Kidney capillary endothelial cell (primary cell): ENCODE measurements at regions not wholly inside any gene's neighbourhood (a gene's known extent, or its start where the extent isn't known, plus 50 kb on each side); places are given as distances from the start of the nearest gene placed in this dataset.
"Not testable (repeated sequence)": the region's sequence is repeated elsewhere in the genome, so short reads cannot be mapped to it uniquely, and the experiment has no call there.

Source experiments
- DNase-seq: peaks from one replicate; pipeline ENCODE4 v3.0.0-alpha.2; 2018; ENCODE audit warnings: low spot score

- DNase-seq, result no peak
Measured at GRCh38 chr2:150266931-150267330, 220.5 kb downstream of the RND3 start.

- no peak for DNase-seq
Measured at GRCh38 chr2:150264442-150264841, 223.0 kb downstream of the RND3 start.

GRCh38 chr2:150261691-150262090 lies 225.8 kb downstream of the RND3 start:
- no peak for DNase-seq

GRCh38 chr2:150260636-150261035 lies 226.8 kb downstream of the RND3 start:
- no peak for DNase-seq

- DNase-seq, result no peak
Measured at GRCh38 chr2:150259746-150260145, 227.7 kb downstream of the RND3 start.

GRCh38 chr2:150258781-150259307 lies 228.6 kb downstream of the RND3 start:
- no peak for DNase-seq

- DNase-seq, result no peak
Measured at GRCh38 chr2:150256736-150257135, 230.7 kb downstream of the RND3 start.

GRCh38 chr2:150255528-150255927 lies 231.9 kb downstream of the RND3 start:
- no peak for DNase-seq

- not testable (repeated sequence) for DNase-seq
Measured at GRCh38 chr2:150249735-150250134, 237.7 kb downstream of the RND3 start.

GRCh38 chr2:150247481-150247880 lies 240.0 kb downstream of the RND3 start:
- peak; percentile 68 for DNase-seq

- no peak for DNase-seq
Measured at GRCh38 chr2:150234787-150235446, 252.6 kb downstream of the RND3 start.

- DNase-seq, result no peak
Measured at GRCh38 chr2:150232871-150233270, 254.6 kb downstream of the RND3 start.

GRCh38 chr2:150232321-150232720 lies 255.1 kb downstream of the RND3 start:
- DNase-seq, result no peak

- no peak for DNase-seq
Measured at GRCh38 chr2:150230616-150231015, 256.9 kb downstream of the RND3 start.

GRCh38 chr2:150230004-150230403 lies 257.5 kb downstream of the RND3 start:
- DNase-seq, result no peak

- no peak for DNase-seq
Measured at GRCh38 chr2:150228936-150229335, 258.5 kb downstream of the RND3 start.

GRCh38 chr2:150225030-150225429 lies 262.4 kb downstream of the RND3 start:
- DNase-seq, result no peak

GRCh38 chr2:150224321-150224720 lies 263.1 kb downstream of the RND3 start:
- no peak for DNase-seq

- no peak for DNase-seq
Measured at GRCh38 chr2:150222942-150223341, 264.5 kb downstream of the RND3 start.

GRCh38 chr2:150222379-150222778 lies 265.1 kb downstream of the RND3 start:
- no peak for DNase-seq

- no peak for DNase-seq
Measured at GRCh38 chr2:150219861-150220260, 267.6 kb downstream of the RND3 start.

- no peak for DNase-seq
Measured at GRCh38 chr2:150215041-150215440, 272.4 kb downstream of the RND3 start.

- no peak for DNase-seq
Measured at GRCh38 chr2:150214626-150215025, 272.8 kb downstream of the RND3 start.

GRCh38 chr2:150212722-150213171 lies 274.7 kb downstream of the RND3 start:
- DNase-seq, result no peak
